ENCODE measurements at regions not wholly inside any gene's neighbourhood (a gene's known extent, or its start where the extent isn't known, plus 50 kb on each side); places are given as distances from the start of the nearest gene placed in this dataset.

DNA sequence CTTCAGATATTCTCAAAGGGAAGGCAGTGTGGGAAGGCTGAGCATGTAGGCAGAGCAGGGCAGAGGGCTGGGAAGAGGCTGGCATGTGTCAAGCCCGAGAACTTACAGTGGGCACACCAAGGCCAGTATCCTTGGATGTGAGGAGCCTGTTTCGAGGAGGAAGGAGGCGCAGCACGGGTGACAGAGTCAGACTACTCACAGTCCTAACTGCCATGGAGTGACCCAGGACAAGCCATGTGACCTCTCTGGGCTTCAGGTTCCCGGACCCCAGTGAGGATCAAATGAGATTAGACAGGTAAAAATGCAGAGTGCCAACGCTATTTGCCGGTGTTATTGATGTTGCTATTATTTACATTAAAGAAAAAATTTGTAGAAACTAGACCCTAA, 65.3 kb downstream of the NSMCE3 start:
- Mint-ChIP-seq H3K4me1 (no peaks in the 10 kb centered on the region), H3K9me3 (no peaks in the 10 kb centered on the region), H3K4me3 (no peak overlapping the region), H3K27me3 (ENCODE audit: low read depth) (peaks cover 3% of the 10 kb centered on the region), H3K36me3 (ENCODE audit: low read depth) (no peaks in the 10 kb centered on the region), H3K27ac (ENCODE audit: unreplicated experiment) (no peak overlapping the region)
- DNase-seq (ENCODE audit: low read depth, low spot score): no peak
- TF ChIP-seq, protein P1, sequence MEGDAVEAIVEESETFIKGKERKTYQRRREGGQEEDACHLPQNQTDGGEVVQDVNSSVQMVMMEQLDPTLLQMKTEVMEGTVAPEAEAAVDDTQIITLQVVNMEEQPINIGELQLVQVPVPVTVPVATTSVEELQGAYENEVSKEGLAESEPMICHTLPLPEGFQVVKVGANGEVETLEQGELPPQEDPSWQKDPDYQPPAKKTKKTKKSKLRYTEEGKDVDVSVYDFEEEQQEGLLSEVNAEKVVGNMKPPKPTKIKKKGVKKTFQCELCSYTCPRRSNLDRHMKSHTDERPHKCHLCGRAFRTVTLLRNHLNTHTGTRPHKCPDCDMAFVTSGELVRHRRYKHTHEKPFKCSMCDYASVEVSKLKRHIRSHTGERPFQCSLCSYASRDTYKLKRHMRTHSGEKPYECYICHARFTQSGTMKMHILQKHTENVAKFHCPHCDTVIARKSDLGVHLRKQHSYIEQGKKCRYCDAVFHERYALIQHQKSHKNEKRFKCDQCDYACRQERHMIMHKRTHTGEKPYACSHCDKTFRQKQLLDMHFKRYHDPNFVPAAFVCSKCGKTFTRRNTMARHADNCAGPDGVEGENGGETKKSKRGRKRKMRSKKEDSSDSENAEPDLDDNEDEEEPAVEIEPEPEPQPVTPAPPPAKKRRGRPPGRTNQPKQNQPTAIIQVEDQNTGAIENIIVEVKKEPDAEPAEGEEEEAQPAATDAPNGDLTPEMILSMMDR (conservative IDR thresholded peaks at IDR 0.05): no peak

DNA sequence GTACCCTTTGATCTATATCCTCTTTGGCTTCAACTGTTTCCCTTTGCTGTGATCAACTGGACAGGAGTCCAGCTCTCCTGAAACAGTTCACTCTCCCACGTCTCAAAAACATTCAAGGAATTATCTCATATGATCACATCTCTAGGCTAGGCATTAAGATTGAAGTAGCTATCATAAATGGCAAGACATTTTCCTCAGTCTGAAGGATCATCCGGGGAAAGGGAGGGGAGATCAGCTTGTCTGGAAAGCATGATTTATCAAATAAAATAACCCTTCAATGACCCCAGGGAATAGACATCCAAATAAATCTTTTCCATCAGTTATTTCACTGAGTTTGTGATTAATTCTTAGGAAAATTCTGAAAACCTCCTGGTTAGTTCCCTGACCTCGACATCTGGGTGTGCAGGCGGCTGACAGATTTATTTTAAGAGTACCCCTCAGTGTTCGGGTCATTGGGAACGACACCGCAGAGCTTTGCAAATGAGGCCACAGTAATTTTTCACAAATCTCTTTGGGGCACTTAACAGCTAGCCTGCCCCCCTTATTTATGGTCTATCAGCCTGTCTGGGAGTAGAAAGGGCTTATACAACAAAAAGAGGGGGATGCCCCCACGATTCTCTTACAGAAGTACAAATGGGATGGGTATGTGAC, 65.8 kb downstream of the NSMCE3 start:
- TF ChIP-seq, protein P1 (conservative IDR thresholded peaks at IDR 0.05): no peak
- no peak overlapping the region for H3K27ac Mint-ChIP-seq (ENCODE audit: unreplicated experiment)
- H3K4me1 Mint-ChIP-seq: no peaks in the 10 kb centered on the region
- no peak overlapping the region for H3K4me3 Mint-ChIP-seq
- no peaks in the 10 kb centered on the region for H3K36me3 Mint-ChIP-seq (ENCODE audit: low read depth)
- H3K9me3 Mint-ChIP-seq: no peaks in the 10 kb centered on the region
- no peak for DNase-seq (ENCODE audit: low read depth, low spot score)
- H3K27me3 Mint-ChIP-seq (ENCODE audit: low read depth): peaks cover 3% of the 10 kb centered on the region

DNA sequence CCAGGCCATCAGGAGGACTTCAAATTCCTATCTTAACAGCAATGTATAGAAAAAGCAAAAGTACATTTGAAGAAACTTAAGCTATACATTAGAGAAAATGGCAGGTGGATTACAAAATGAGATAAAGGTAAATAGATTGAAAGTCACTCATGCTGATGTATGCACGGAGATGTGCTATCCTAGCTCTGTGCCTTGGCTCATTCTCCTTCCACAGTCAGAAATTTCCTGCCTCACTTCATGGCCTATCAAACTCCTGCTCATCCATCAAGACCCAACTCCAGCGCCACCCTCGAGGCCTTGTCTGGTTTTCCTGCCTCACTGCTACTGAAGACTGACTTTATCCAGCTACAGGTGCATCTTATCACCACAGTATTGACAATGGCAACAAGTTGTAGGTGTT, 72.9 kb downstream of the NSMCE3 start:
- TF ChIP-seq, protein P1 (conservative IDR thresholded peaks at IDR 0.05): no peak
- Mint-ChIP-seq H3K9me3 (no peaks in the 10 kb centered on the region), H3K4me1 (peaks cover 11% of the 10 kb centered on the region), H3K4me3 (no peak overlapping the region), H3K27me3 (ENCODE audit: low read depth) (no peaks in the 10 kb centered on the region), H3K36me3 (ENCODE audit: low read depth) (no peaks in the 10 kb centered on the region), H3K27ac (ENCODE audit: unreplicated experiment) (no peak overlapping the region)
- no peak for DNase-seq (ENCODE audit: low read depth, low spot score)

DNA sequence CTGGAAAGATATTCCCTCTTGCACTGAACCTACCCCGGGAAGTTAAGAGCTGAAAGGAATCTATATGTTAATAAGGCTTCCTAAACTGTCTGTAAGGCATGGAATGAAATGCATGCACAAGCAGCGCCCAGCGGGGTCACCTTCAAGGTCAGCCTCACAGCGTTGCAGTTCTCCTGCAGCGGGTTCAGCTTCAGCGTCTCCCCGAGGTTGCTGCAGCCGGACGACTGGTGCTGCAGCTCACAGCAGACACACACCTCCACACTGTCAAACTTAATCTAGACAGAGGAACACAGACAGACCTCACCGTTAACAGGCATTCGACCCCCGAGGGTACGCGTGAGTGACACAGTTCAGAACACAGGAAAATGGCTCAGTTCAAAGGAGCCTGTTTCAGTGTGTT, 73.3 kb downstream of the NSMCE3 start:
- Mint-ChIP-seq H3K27me3 (ENCODE audit: low read depth) (no peaks in the 10 kb centered on the region), H3K36me3 (ENCODE audit: low read depth) (no peaks in the 10 kb centered on the region), H3K4me1 (peaks cover 11% of the 10 kb centered on the region), H3K27ac (ENCODE audit: unreplicated experiment) (no peak overlapping the region), H3K9me3 (no peaks in the 10 kb centered on the region), H3K4me3 (no peak overlapping the region)
- TF ChIP-seq, protein P1 (conservative IDR thresholded peaks at IDR 0.05): no peak
- DNase-seq (ENCODE audit: low read depth, low spot score): peak; percentile 15

DNA sequence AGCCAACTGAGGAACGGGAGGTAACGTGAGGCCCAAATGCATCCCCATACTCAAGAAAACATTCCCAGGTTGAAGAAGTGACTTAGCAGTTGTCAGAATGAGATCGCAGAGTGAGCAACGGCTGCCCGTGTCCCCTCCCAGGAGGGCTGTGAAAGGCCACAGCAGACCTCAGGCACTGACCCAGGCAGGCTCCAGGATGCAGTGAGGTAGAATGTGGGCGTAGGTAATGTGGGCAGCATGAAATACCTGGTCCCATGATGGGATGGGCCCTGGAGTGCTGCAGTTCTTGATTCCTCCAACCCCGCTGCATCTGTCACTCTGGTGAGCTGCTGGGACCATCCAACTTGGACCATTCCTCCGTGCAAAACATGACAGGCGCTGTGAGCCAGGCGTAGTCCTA, 74.8 kb downstream of the NSMCE3 start:
- TF ChIP-seq, protein P1 (conservative IDR thresholded peaks at IDR 0.05): no peak
- H3K9me3 Mint-ChIP-seq: no peaks in the 10 kb centered on the region
- H3K4me1 Mint-ChIP-seq: peaks cover 11% of the 10 kb centered on the region
- DNase-seq (ENCODE audit: low read depth, low spot score): no peak
- H3K4me3 Mint-ChIP-seq: no peak overlapping the region
- H3K27me3 Mint-ChIP-seq (ENCODE audit: low read depth): no peaks in the 10 kb centered on the region
- no peak overlapping the region for H3K27ac Mint-ChIP-seq (ENCODE audit: unreplicated experiment)
- no peaks in the 10 kb centered on the region for H3K36me3 Mint-ChIP-seq (ENCODE audit: low read depth)

All from neural crest cell (in vitro differentiated cells).